HepG2 (cell line): ENCODE measurements at regions not wholly inside any gene's neighbourhood (a gene's known extent, or its start where the extent isn't known, plus 50 kb on each side); places are given as distances from the start of the nearest gene placed in this dataset.

Experiments
- HDAC2 ChIP-seq: sonication (generic); formaldehyde crosslinking; IDR thresholded peaks from 2 replicates; pipeline ENCODE4 v1.4.0; 2020; ENCODE audit warnings: missing genetic modification reagents
- KLF6 ChIP-seq: IDR thresholded peaks from 2 replicates; pipeline ENCODE4 v1.8.0; 2016; ENCODE audit warnings: missing biosample characterization, missing genetic modification reagents
- LCORL ChIP-seq, 2 experiments: fragments of 450-650 bp in 1 of 2; sonication (generic) in 1 of 2; formaldehyde crosslinking in 1 of 2; IDR thresholded peaks; 2 replicates each; pipeline versions ENCODE4 v1.5.0 to v1.6.1; 2017 to 2020; ENCODE audit warnings: antibody characterized with exemption in 1 of 2, missing genetic modification reagents in 1 of 2
- NFYB ChIP-seq: sonication (generic); formaldehyde crosslinking; IDR thresholded peaks from 2 replicates; pipeline ENCODE4 v1.4.0; 2020; ENCODE audit warnings: missing genetic modification reagents
- PPARG ChIP-seq: conservative IDR thresholded peaks from 2 replicates; pipeline ENCODE4 v1.6.1; 2016; ENCODE audit warnings: missing biosample characterization, missing genetic modification reagents
- SOX13 ChIP-seq, 3 experiments: fragments of 450-650 bp in 1 of 3; sonication (generic) in 1 of 3; formaldehyde crosslinking in 1 of 3; IDR thresholded peaks in 2 of 3; conservative IDR thresholded peaks in 1 of 3; 2 replicates each; pipeline versions ENCODE4 v1.5.0 to v1.6.1; 2016 to 2020; ENCODE audit warnings: antibody characterized with exemption in 1 of 3, mild to moderate bottlenecking in 1 of 3, missing compliant biosample characterization in 1 of 3, missing genetic modification reagents in 1 of 3, moderate library complexity in 1 of 3
- TEAD3 ChIP-seq: optimal IDR thresholded peaks from 2 replicates; pipeline ENCODE3; 2016; ENCODE audit warnings: borderline replicate concordance
- WIZ ChIP-seq: sonication (generic); formaldehyde crosslinking; IDR thresholded peaks from 2 replicates; pipeline ENCODE4 v1.5.1; 2020; ENCODE audit warnings: mild to moderate bottlenecking, missing genetic modification reagents
- ZBTB40 ChIP-seq, 2 experiments: fragments of 450-650 bp in 1 of 2; sonication (generic) in 1 of 2; formaldehyde crosslinking in 1 of 2; IDR thresholded peaks; 2 replicates each; pipeline versions ENCODE4 v1.6.1 to v1.8.0; 2016 to 2022; ENCODE audit warnings: antibody characterized with exemption in 1 of 2, mild to moderate bottlenecking in 1 of 2, missing genetic modification reagents in 1 of 2
- ZNF331 ChIP-seq: sonication (generic); formaldehyde crosslinking; IDR thresholded peaks from 2 replicates; pipeline ENCODE4 v1.4.0; 2020; ENCODE audit warnings: missing genetic modification reagents
- ZNF33A ChIP-seq: sonication (generic); formaldehyde crosslinking; IDR thresholded peaks from 2 replicates; pipeline ENCODE4 v1.5.1; 2020; ENCODE audit warnings: missing genetic modification reagents, mild to moderate bottlenecking, moderate library complexity, borderline replicate concordance
- ZNF580 ChIP-seq: IDR thresholded peaks from 2 replicates; pipeline ENCODE4 v1.6.1; 2016; ENCODE audit warnings: low read depth, borderline replicate concordance
- ZNF644 ChIP-seq: IDR thresholded peaks from 2 replicates; pipeline ENCODE4 v1.6.1; 2016; ENCODE audit warnings: low read depth
- ZNF652 ChIP-seq: IDR thresholded peaks from 2 replicates; pipeline ENCODE4 v1.6.1; 2016; ENCODE audit warnings: low read depth, borderline replicate concordance
- ZNF720 ChIP-seq: sonication (generic); formaldehyde crosslinking; IDR thresholded peaks from 2 replicates; pipeline ENCODE4 v1.4.0; 2020; ENCODE audit warnings: missing genetic modification reagents
- ZNF792 ChIP-seq: IDR thresholded peaks from 2 replicates; pipeline ENCODE4 v1.6.1; 2016
- ZSCAN9 ChIP-seq: IDR thresholded peaks from 2 replicates; pipeline ENCODE4 v1.6.1; 2016; ENCODE audit warnings: borderline replicate concordance

- TF ChIP-seq ZBTB40 (IDR thresholded peaks at IDR 0.05) (no peak), ZBTB40 (CRISPR knock-in tag; IDR thresholded peaks at IDR 0.05) (no peak), ZSCAN9 (CRISPR knock-in tag) (no peak), ZNF652 (CRISPR knock-in tag) (0 out of 2 replicates have a peak, but pooled peaks have one; percentile 43), WIZ (CRISPR knock-in tag) (no peak), LCORL (IDR thresholded peaks at IDR 0.05) (no peak), LCORL (CRISPR knock-in tag; IDR thresholded peaks at IDR 0.05) (peak; percentile 48; the same call in 1 of the 2 replicates), PPARG (peak; percentile 43; the same call in 1 of the 2 replicates), ZNF644 (CRISPR knock-in tag) (peak; percentile 64; the same call in 1 of the 2 replicates), ZNF331 (CRISPR knock-in tag) (0 out of 2 replicates have a peak, but pooled peaks have one; percentile 33), ZNF33A (CRISPR knock-in tag) (no peak), ZNF580 (CRISPR knock-in tag) (no peak), ZNF792 (CRISPR knock-in tag) (0 out of 2 replicates have a peak, but pooled peaks have one; percentile 45), TEAD3 (CRISPR knock-in tag) (peak; percentile 44), SOX13 (IDR thresholded peaks at IDR 0.05) (no peak), SOX13 (CRISPR knock-in tag; conservative IDR thresholded peaks at IDR 0.05 in 1 of 2, IDR thresholded peaks at IDR 0.05 in 1 of 2) (peak in 1 of 2 experiments; percentile 51; a peak in 2 of 4 replicates), ZNF720 (CRISPR knock-in tag) (no peak), NFYB (CRISPR knock-in tag) (peak; percentile 50; the same call in 1 of the 2 replicates), KLF6 (CRISPR knock-in tag) (no peak), HDAC2 (CRISPR knock-in tag) (peak; percentile 47; the same call in 1 of the 2 replicates)
Measured at GRCh38 chr2:103166456-103167324, 404.9 kb downstream of the TMEM182 start (continued).
